NCI-H1092 treated with DMSO at 0.1 percent for 48 hours (cell line): ENCODE measurements at regions not wholly inside any gene's neighbourhood (a gene's known extent, or its start where the extent isn't known, plus 50 kb on each side); places are given as distances from the start of the nearest gene placed in this dataset.
"Not testable (repeated sequence)": the region's sequence is repeated elsewhere in the genome, so short reads cannot be mapped to it uniquely, and the experiment has no call there.

Experiments
- DNase-seq: peaks from one replicate; lab custom pipeline; 2025; lab: John Stamatoyannopoulos, UW

- no peak for DNase-seq
Observed at GRCh38 chr18:25560369-25560768, 208.4 kb upstream of the ZNF521 start.

GRCh38 chr18:25557011-25557410 is 205.0 kb upstream of the ZNF521 start:
- no peak for DNase-seq

- DNase-seq = no peak
Observed at GRCh38 chr18:25553631-25554263, 201.8 kb upstream of the ZNF521 start.

- no peak for DNase-seq
Observed at GRCh38 chr18:25544546-25545287, 192.8 kb upstream of the ZNF521 start.

- no peak for DNase-seq
Observed at GRCh38 chr18:25538175-25538922, 186.4 kb upstream of the ZNF521 start.

- DNase-seq = no peak
Observed at GRCh38 chr18:25535495-25535894, 183.5 kb upstream of the ZNF521 start.

GRCh38 chr18:25534401-25534800 is 182.4 kb upstream of the ZNF521 start:
- no peak for DNase-seq

- no peak for DNase-seq
Observed at GRCh38 chr18:25533218-25533617, 181.3 kb upstream of the ZNF521 start.

GRCh38 chr18:25531207-25531606 is 179.2 kb upstream of the ZNF521 start:
- no peak for DNase-seq

GRCh38 chr18:25525789-25526188 is 173.8 kb upstream of the ZNF521 start:
- not testable (repeated sequence) for DNase-seq

- DNase-seq = no peak
Observed at GRCh38 chr18:25518716-25519053, 166.7 kb upstream of the ZNF521 start.

- DNase-seq = no peak
Observed at GRCh38 chr18:25517881-25518715, 166.1 kb upstream of the ZNF521 start.

- DNase-seq = no peak
Observed at GRCh38 chr18:25516747-25517498, 165.0 kb upstream of the ZNF521 start.

GRCh38 chr18:25516121-25516520 is 164.2 kb upstream of the ZNF521 start:
- DNase-seq = no peak

GRCh38 chr18:25510096-25510495 is 158.1 kb upstream of the ZNF521 start:
- no peak for DNase-seq

GRCh38 chr18:25503567-25504081 is 151.7 kb upstream of the ZNF521 start:
- no peak for DNase-seq

- DNase-seq = no peak
Observed at GRCh38 chr18:25497151-25497794, 145.3 kb upstream of the ZNF521 start.

GRCh38 chr18:25496544-25496943 is 144.6 kb upstream of the ZNF521 start:
- no peak for DNase-seq

GRCh38 chr18:25495606-25496005 is 143.6 kb upstream of the ZNF521 start:
- no peak for DNase-seq

- DNase-seq = no peak
Observed at GRCh38 chr18:25494888-25495287, 142.9 kb upstream of the ZNF521 start.

GRCh38 chr18:25493401-25493800 is 141.4 kb upstream of the ZNF521 start:
- DNase-seq = no peak
